Mucosa of descending colon (tissue), 3 donors: ENCODE measurements at regions not wholly inside any gene's neighbourhood (a gene's known extent, or its start where the extent isn't known, plus 50 kb on each side); places are given as distances from the start of the nearest gene placed in this dataset.

Experiments used
- ATAC-seq: fragments of 200-7000 bp; cut with Tn5 transposase; one replicate; pipeline ENCODE4 v1.9.1; 2020; ENCODE audit warnings: mild to moderate bottlenecking, moderate library complexity
- DNase-seq, 3 donors: peaks; one replicate each; pipeline ENCODE4 v3.0.0-alpha.2; 2020
- H3K36me3 ChIP-seq: fragments of 200-600 bp; one replicate; pipeline ENCODE4 v1.8.0; 2021; ENCODE audit warnings: low read depth, mild to moderate bottlenecking
- H3K4me1 ChIP-seq: fragments of 200-600 bp; one replicate; pipeline ENCODE4 v1.8.0; 2021; ENCODE audit warnings: low read depth, mild to moderate bottlenecking
- H3K4me3 ChIP-seq: fragments of 200-600 bp; one replicate; pipeline ENCODE4 v1.8.0; 2021; ENCODE audit warnings: mild to moderate bottlenecking
- H3K9me3 ChIP-seq: fragments of 200-600 bp; one replicate; pipeline ENCODE4 v1.8.0; 2021; ENCODE audit warnings: mild to moderate bottlenecking
- CTCF ChIP-seq: fragments of 200-600 bp; IDR thresholded peaks from one replicate; pipeline ENCODE4 v1.8.0; 2022; ENCODE audit warnings: antibody characterized with exemption, mild to moderate bottlenecking
- intact Hi-C, 2 donors: fragments of 100-400 bp; cut with DNase I in 1 of 2; cut with micrococcal nuclease in 1 of 2; formaldehyde crosslinking; loops; one replicate each; pipeline versions ENCODE4 v1.11.0 to v1.11.1; 2022; cut with DNase I, micrococcal nuclease
- donor health status: DM: no; HTN: no; CAD: no; lungs with moderate emphysema.
- donor health status: DM: no; HTN: no; CAD: no.
- donor health status: DM: no; HTN: yes; CAD: no.

- no peak for ATAC-seq
- Histone ChIP-seq H3K36me3 (no peaks in the 10 kb centered on the region), H3K4me3 (no peak overlapping the region), H3K4me1 (no peaks in the 10 kb centered on the region), H3K9me3 (no peaks in the 10 kb centered on the region)
- no peak for DNase-seq
- TF ChIP-seq CTCF: no peak
- intact Hi-C loops: no loop called here
Observed at GRCh38 chrX:69258893-69259292, 93.6 kb upstream of the PJA1 start.

- H3K36me3 ChIP-seq: no peaks in the 10 kb centered on the region
- intact Hi-C loops: no loop called here
- no peaks in the 10 kb centered on the region for H3K4me1 ChIP-seq
- no peak overlapping the region for H3K4me3 ChIP-seq
- ATAC-seq: no peak
- H3K9me3 ChIP-seq: no peaks in the 10 kb centered on the region
- TF ChIP-seq CTCF: no peak
- DNase-seq: no peak
Observed at GRCh38 chrX:69257499-69258127, 92.4 kb upstream of the PJA1 start.

- Histone ChIP-seq H3K4me3 (no peak overlapping the region), H3K4me1 (no peaks in the 10 kb centered on the region), H3K9me3 (no peaks in the 10 kb centered on the region), H3K36me3 (no peaks in the 10 kb centered on the region)
- intact Hi-C loops: no loop called here
- ATAC-seq (no peak), DNase-seq (no peak)
- no peak for TF ChIP-seq CTCF
Observed at GRCh38 chrX:69256291-69256565, 91.0 kb upstream of the PJA1 start.

- H3K4me3 ChIP-seq: no peak overlapping the region
- H3K36me3 ChIP-seq: no peaks in the 10 kb centered on the region
- no peak for TF ChIP-seq CTCF
- H3K4me1 ChIP-seq: no peaks in the 10 kb centered on the region
- intact Hi-C loops: no loop called here
- H3K9me3 ChIP-seq: no peaks in the 10 kb centered on the region
- no peak for ATAC-seq
- DNase-seq: no peak
Observed at GRCh38 chrX:69255441-69256290, 90.4 kb upstream of the PJA1 start.

- intact Hi-C loops: no loop called here
- TF ChIP-seq CTCF: no peak
- ATAC-seq: no peak
- DNase-seq: no peak
- no peaks in the 10 kb centered on the region for H3K9me3 ChIP-seq
- no peaks in the 10 kb centered on the region for H3K4me1 ChIP-seq
- no peak overlapping the region for H3K4me3 ChIP-seq
- H3K36me3 ChIP-seq: no peaks in the 10 kb centered on the region
Observed at GRCh38 chrX:69253821-69254220, 88.6 kb upstream of the PJA1 start.
